GM18951 (cell line): ENCODE measurements at regions not wholly inside any gene's neighbourhood (a gene's known extent, or its start where the extent isn't known, plus 50 kb on each side); places are given as distances from the start of the nearest gene placed in this dataset.
"Not testable (repeated sequence)": the region's sequence is repeated elsewhere in the genome, so short reads cannot be mapped to it uniquely, and the experiment has no call there.

Experiments
- POLR2A ChIP-seq: IDR thresholded peaks from 4 replicates; pipeline ENCODE4 v1.6.1; 2011; ENCODE audit warnings: mild to moderate bottlenecking; ENCODE audit not compliant: insufficient read length, insufficient read depth; ENCODE audit errors: extremely low read depth
- in situ Hi-C: fragments of 300-500 bp; cut with MboI; formaldehyde crosslinking; loops from one replicate; pipeline ENCODE4 v1.12.0; 2022; ENCODE audit warnings: low sequenced_read_pairs, mixed read lengths, inconsistent platforms; ENCODE audit not compliant: unreplicated experiment

GRCh38 chrX:27008486-27008885 is 454.7 kb downstream of the PPP4R3C start:
- in situ Hi-C loops = no loop called here
- no peak for TF ChIP-seq POLR2A

GRCh38 chrX:26999634-27000033 is 463.5 kb downstream of the PPP4R3C start:
- in situ Hi-C loops = no loop called here
- TF ChIP-seq POLR2A = no peak

- in situ Hi-C loops = no loop called here
- no peak for TF ChIP-seq POLR2A
These were observed 504.9 kb downstream of the PPP4R3C start for GRCh38 chrX:26958261-26958660.

GRCh38 chrX:26954029-26954428 is 509.1 kb downstream of the PPP4R3C start:
- no peak for TF ChIP-seq POLR2A
- in situ Hi-C loops = no loop called here

- in situ Hi-C loops = no loop called here
- no peak for TF ChIP-seq POLR2A
These were observed 510.9 kb downstream of the PPP4R3C start for GRCh38 chrX:26952213-26952612.

GRCh38 chrX:26927419-26927818 is 535.7 kb downstream of the PPP4R3C start:
- TF ChIP-seq POLR2A = no peak
- in situ Hi-C loops = no loop called here

GRCh38 chrX:26925088-26925487 is 538.1 kb downstream of the PPP4R3C start:
- in situ Hi-C loops = no loop called here
- TF ChIP-seq POLR2A = no peak

- in situ Hi-C loops = no loop called here
- no peak for TF ChIP-seq POLR2A
These were observed 540.9 kb downstream of the PPP4R3C start for GRCh38 chrX:26922278-26922677.

- TF ChIP-seq POLR2A = no peak
- in situ Hi-C loops = no loop called here
These were observed 544.5 kb downstream of the PPP4R3C start for GRCh38 chrX:26918631-26919030.

GRCh38 chrX:26916991-26917390 is 546.1 kb downstream of the PPP4R3C start:
- in situ Hi-C loops = no loop called here

GRCh38 chrX:26915064-26915463 is 548.1 kb downstream of the PPP4R3C start:
- in situ Hi-C loops = no loop called here
- no peak for TF ChIP-seq POLR2A

More at GRCh38 chrX:26916991-26917390, 546.1 kb downstream of the PPP4R3C start:
- TF ChIP-seq POLR2A = no peak

GRCh38 chrX:26914232-26914631 is 548.9 kb downstream of the PPP4R3C start:
- TF ChIP-seq POLR2A = no peak
- in situ Hi-C loops = no loop called here

- in situ Hi-C loops = not testable (repeated sequence)
These were observed 551.4 kb downstream of the PPP4R3C start for GRCh38 chrX:26911785-26912184.

GRCh38 chrX:26909728-26910127 is 553.4 kb downstream of the PPP4R3C start:
- in situ Hi-C loops = no loop called here
- TF ChIP-seq POLR2A = no peak

- no peak for TF ChIP-seq POLR2A
- in situ Hi-C loops = no loop called here
These were observed 554.9 kb downstream of the PPP4R3C start for GRCh38 chrX:26908218-26908617.
